Skeletal muscle tissue (tissue), 3 donors: ENCODE measurements at regions not wholly inside any gene's neighbourhood (a gene's known extent, or its start where the extent isn't known, plus 50 kb on each side); places are given as distances from the start of the nearest gene placed in this dataset.

Experiments
- H3K27ac ChIP-seq: one replicate; pipeline ENCODE4 v1.7.0; 2013; ENCODE audit warnings: mild to moderate bottlenecking, low read depth, low read length, inconsistent platforms
- H3K27me3 ChIP-seq, 3 donors: one replicate each; pipeline ENCODE4 v1.7.0; 2013; ENCODE audit warnings: low read length in 3 of 3; ENCODE audit not compliant: control insufficient read depth in 3 of 3, insufficient read depth in 3 of 3
- H3K36me3 ChIP-seq, 3 donors: one replicate each; pipeline ENCODE4 v1.7.0; 2013; ENCODE audit warnings: low read length in 3 of 3; ENCODE audit not compliant: control insufficient read depth in 3 of 3, insufficient read depth in 3 of 3
- H3K4me1 ChIP-seq, 3 donors: one replicate each; pipeline ENCODE4 v1.7.0; 2013; ENCODE audit warnings: low read length in 3 of 3, mild to moderate bottlenecking in 3 of 3; ENCODE audit not compliant: control insufficient read depth in 3 of 3, insufficient read depth in 3 of 3
- H3K4me3 ChIP-seq, 3 donors: one replicate each; pipeline ENCODE4 v1.7.0; 2013; ENCODE audit warnings: low read length in 3 of 3
- H3K9ac ChIP-seq, 3 donors: one replicate each; pipeline ENCODE4 v1.7.0; 2013; ENCODE audit warnings: low read length in 3 of 3, mild to moderate bottlenecking in 3 of 3, moderate library complexity in 2 of 3, low read depth in 1 of 3
- H3K9me3 ChIP-seq, 3 donors: one replicate each; pipeline ENCODE4 v1.7.0; 2013; ENCODE audit warnings: low read length in 3 of 3; ENCODE audit not compliant: control insufficient read depth in 3 of 3
- donor health status: Osteomylitis.

DNA sequence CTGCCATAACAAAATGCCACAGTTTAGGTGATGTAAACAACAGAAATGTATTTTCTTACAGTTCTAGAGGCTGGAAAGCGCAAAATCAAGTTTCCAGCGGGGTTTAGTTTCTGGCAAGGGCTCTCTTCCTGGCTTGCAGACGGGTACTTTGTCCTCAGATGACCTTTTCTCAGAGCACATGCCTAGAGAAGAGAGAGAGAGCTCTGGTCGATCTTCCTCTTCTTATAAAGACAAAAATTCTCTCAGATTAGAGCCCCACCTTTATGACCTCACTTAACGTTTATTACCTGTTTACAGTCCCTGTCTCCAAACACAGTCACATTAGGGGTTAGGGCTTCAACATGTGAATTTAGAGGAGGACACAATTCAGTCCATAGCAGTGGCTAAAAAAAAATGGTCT is 119.7 kb downstream of the CETN3 start:
- H3K4me3 ChIP-seq = no peak overlapping the region
- H3K27me3 ChIP-seq = no peaks in the 10 kb centered on the region
- H3K36me3 ChIP-seq = no peaks in the 10 kb centered on the region
- H3K4me1 ChIP-seq = peaks cover 0 to 2% (median 0%) of the 10 kb centered on the region in 3 donors
- H3K9me3 ChIP-seq = no peaks in the 10 kb centered on the region
- no peak overlapping the region for H3K27ac ChIP-seq
- H3K9ac ChIP-seq = no peak overlapping the region

DNA sequence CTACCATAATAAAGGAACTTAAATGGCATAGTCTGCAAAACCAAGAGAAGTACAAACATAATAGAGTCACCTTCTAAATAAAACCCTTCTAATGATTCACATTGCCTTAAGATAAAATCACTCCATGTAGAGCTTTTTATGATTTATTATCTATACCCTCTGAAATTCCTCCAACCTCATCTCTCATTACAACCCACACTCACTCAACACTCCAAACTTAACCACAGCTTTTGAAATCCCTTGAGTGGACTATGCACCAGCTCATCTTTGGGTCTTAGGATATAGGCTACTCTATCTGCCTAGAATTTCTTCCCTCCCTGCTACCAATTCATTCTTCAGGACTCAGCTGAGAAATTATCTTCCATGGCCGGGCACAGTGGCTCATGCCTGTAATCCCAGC is 122.5 kb downstream of the CETN3 start:
- H3K9me3 ChIP-seq = no peaks in the 10 kb centered on the region
- no peaks in the 10 kb centered on the region for H3K27me3 ChIP-seq
- H3K4me1 ChIP-seq = peaks cover 0 to 2% (median 0%) of the 10 kb centered on the region in 3 donors
- no peak overlapping the region for H3K27ac ChIP-seq
- H3K4me3 ChIP-seq = no peak overlapping the region
- H3K36me3 ChIP-seq = no peaks in the 10 kb centered on the region
- H3K9ac ChIP-seq = no peak overlapping the region

DNA sequence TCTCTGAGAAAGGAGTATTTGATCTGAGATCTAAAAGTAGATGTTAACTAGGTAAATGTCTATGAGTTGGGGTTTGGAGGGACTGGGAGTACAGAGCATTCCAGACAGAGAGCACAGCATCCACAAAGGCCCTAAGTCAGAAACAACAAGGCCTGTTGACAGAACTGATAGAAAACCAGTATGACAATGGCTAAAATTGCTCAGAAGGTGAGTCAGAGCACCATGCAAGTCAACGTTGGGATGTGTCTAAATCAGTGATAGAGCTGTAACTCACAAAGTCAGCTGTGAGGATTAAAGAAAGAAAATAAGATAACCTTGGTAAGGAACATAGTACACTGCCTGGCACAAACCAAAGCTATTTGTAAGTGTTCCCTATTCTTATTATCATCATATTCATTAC is 124.0 kb downstream of the CETN3 start:
- no peaks in the 10 kb centered on the region for H3K9me3 ChIP-seq
- H3K4me1 ChIP-seq = peaks cover 0 to 2% (median 0%) of the 10 kb centered on the region in 3 donors
- H3K36me3 ChIP-seq = no peaks in the 10 kb centered on the region
- no peak overlapping the region for H3K27ac ChIP-seq
- no peak overlapping the region for H3K9ac ChIP-seq
- no peak overlapping the region for H3K4me3 ChIP-seq
- no peaks in the 10 kb centered on the region for H3K27me3 ChIP-seq

DNA sequence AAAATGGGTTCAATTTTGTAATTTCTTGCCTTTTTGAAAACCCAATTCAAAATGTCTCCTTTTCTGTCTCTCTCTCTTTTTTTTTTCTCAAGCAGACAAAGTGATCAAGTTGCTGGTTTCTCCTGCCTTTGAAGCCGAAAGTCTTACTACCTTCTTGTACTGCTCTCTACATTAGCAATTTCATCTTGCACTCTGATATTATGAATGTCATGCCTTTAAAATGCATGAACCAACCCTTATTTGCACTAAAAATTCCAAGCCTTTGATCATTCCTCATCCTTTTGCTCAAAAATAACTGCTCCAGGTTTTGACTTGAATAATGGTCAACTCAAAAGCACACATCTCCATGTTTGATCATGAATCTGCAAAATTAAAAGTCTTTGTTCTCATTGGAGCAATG is 125.2 kb downstream of the CETN3 start:
- H3K4me3 ChIP-seq = no peak overlapping the region
- no peaks in the 10 kb centered on the region for H3K9me3 ChIP-seq
- H3K4me1 ChIP-seq = no peaks in the 10 kb centered on the region
- no peaks in the 10 kb centered on the region for H3K27me3 ChIP-seq
- no peak overlapping the region for H3K9ac ChIP-seq
- H3K27ac ChIP-seq = no peak overlapping the region
- no peaks in the 10 kb centered on the region for H3K36me3 ChIP-seq

DNA sequence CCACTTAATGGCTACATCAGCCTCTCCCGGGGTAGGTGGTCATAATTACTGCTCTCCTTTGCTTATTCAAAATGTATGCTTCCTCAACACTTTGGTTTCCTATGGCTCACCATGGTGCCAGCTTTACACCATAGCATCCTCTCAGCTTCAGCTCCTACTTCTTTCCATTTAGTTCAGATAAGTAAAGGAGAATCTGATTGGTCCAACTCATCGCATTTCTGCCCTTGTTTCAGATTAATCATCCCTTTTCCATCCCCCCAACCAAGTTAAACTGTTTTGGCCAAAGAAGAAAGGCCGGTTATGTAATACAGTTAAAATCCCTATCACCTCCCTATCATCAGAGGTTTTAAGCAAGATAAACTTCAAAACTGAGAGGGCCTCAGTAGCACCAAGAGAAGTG is 130.5 kb downstream of the CETN3 start:
- Histone ChIP-seq H3K9ac (no peak overlapping the region), H3K9me3 (no peaks in the 10 kb centered on the region), H3K27ac (no peak overlapping the region), H3K36me3 (no peaks in the 10 kb centered on the region), H3K27me3 (no peaks in the 10 kb centered on the region), H3K4me3 (no peak overlapping the region), H3K4me1 (no peaks in the 10 kb centered on the region)

DNA sequence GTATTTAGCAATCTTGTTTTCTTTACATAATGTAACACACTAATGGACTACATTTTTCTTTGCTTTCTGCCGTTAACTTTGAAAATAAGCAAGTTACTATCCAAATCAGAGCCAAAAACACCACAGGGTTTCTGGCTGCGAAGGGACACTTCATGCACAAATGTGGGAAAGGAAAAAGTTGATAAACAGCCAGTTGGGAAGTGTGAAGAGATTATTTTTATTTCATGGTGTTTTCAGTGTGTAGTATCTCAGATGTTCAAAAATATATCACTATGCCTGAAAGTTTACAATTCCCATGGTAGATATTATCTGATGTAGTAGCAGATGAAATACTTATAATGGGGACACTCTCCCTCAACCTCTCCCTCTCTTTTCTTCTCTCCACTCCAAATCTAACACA is 135.3 kb downstream of the CETN3 start:
- H3K27me3 ChIP-seq = no peaks in the 10 kb centered on the region
- no peak overlapping the region for H3K9ac ChIP-seq
- H3K36me3 ChIP-seq = no peaks in the 10 kb centered on the region
- no peaks in the 10 kb centered on the region for H3K9me3 ChIP-seq
- H3K4me1 ChIP-seq = no peaks in the 10 kb centered on the region
- H3K27ac ChIP-seq = no peak overlapping the region
- H3K4me3 ChIP-seq = no peak overlapping the region

DNA sequence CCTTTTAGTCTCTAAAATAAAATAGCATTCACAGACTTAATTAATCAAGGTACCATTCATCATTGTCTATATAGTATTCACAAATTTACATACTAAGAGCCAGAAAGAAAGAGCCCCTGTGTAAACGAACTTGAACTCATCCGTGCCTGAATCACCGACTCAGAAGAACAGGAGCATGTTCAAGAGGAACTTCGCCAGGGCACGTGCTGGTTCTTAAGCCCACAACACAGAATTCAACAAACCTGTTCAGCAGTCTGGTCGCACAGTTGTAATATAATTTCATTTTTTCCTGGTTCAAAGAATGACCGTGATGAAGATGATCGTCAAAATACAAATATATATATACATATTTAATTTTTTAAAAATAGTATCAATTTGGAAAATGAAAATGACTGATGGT is 141.9 kb downstream of the CETN3 start:
- no peak overlapping the region for H3K27ac ChIP-seq
- no peaks in the 10 kb centered on the region for H3K27me3 ChIP-seq
- H3K9ac ChIP-seq = no peak overlapping the region
- no peaks in the 10 kb centered on the region for H3K36me3 ChIP-seq
- no peak overlapping the region for H3K4me3 ChIP-seq
- no peaks in the 10 kb centered on the region for H3K9me3 ChIP-seq
- no peaks in the 10 kb centered on the region for H3K4me1 ChIP-seq

DNA sequence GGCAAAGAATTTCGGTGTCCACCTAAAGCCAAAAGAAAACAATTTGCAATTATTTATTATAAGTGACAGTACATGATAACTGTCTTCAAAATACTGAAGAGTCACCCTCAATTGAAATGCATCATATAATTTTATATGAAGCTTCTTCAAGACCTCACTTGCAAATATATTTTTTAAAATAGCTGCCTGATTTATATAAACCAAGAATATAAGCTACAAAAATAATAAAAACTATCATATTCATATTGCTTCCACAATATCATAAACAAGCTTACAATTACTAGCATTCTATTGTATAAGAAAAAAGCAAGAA is 144.1 kb downstream of the CETN3 start:
- Histone ChIP-seq H3K27me3 (no peaks in the 10 kb centered on the region), H3K9me3 (no peaks in the 10 kb centered on the region), H3K27ac (no peak overlapping the region), H3K9ac (no peak overlapping the region), H3K4me3 (no peak overlapping the region), H3K36me3 (no peaks in the 10 kb centered on the region), H3K4me1 (no peaks in the 10 kb centered on the region)

DNA sequence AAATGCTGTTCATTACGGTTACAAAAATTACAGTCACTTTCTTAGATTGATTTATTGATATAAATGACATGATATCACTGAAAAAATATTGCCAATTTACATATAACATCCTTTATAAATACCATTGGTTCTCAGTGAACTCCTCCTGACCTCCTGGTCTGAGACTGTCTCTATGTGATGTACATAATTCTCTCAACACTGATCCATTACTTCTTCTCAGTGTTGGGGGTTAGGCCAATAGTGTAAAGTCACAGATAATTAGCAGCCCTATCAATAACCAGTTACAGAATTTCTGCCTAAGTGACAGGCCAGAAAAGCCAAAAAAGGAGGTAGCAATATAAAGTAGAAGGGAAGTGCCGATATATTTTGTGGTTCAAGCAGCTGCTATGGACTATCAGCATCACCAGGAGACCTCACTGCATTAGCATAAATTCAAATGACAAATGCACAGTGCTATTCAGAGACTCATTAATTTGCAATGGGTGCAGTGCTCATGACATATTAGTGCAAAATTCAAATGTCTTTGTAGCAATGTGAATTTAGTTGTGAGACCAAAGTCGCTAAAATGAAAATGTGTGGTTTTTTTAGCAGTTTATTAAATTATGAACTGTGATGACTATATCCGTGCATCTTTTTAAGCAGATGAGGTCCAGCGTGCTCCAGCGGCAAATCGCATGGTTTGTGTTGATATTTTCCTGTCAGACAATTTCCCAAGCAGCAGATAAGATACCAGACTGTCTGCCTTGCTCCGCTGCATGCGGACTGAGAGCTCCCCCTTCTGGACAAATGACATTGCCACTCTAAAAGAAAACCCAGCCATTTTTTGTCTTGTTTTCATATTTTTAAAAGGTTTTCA is 144.6 kb downstream of the CETN3 start:
- Histone ChIP-seq H3K36me3 (no peaks in the 10 kb centered on the region), H3K27me3 (no peaks in the 10 kb centered on the region), H3K4me1 (no peaks in the 10 kb centered on the region), H3K9ac (no peak overlapping the region), H3K27ac (no peak overlapping the region), H3K4me3 (no peak overlapping the region), H3K9me3 (no peaks in the 10 kb centered on the region)

DNA sequence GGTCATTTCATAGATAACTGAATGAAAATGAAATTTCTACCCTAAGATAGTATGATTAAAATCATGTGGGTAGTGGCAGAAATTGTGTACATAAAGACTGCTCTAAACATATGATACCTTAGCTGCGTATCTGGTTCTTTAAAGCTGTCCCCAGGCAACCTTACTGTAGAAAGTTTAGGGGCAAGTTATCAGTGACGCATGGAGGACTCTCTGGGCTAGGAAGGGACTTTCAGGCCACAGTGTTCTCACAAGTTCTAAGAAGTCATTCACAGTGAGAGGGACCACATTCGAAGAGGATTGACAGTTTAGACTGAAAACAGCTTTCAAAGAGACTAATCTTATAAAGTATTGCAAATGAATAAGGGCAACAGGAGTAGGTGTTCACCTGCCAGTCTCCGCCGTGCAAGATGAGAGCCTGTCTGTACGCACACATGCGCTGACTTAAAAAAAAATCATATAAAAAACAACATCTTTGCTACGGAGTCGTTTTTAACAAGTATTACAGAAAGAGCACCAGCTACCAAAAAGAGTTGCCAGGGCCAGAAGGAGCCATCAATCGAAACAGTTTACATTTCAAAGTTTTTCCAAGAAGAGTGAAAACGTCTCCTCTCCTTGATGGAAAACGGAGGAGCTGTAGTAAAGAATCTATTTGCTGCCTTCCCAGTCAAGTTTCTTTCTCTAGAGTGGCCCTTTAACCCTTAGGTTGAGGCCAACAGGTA is 146.3 kb downstream of the CETN3 start:
- Histone ChIP-seq H3K36me3 (no peaks in the 10 kb centered on the region), H3K9ac (no peak overlapping the region), H3K27ac (no peak overlapping the region), H3K27me3 (no peaks in the 10 kb centered on the region), H3K4me1 (no peaks in the 10 kb centered on the region), H3K4me3 (no peak overlapping the region), H3K9me3 (no peaks in the 10 kb centered on the region)
